DOHH2 (cell line): ENCODE measurements at regions not wholly inside any gene's neighbourhood (a gene's known extent, or its start where the extent isn't known, plus 50 kb on each side); places are given as distances from the start of the nearest gene placed in this dataset.

Experiments used
- EZH2phosphoT487 ChIP-seq: fragments of 200-600 bp; sonication (generic); IDR thresholded peaks from 2 replicates; pipeline ENCODE4 v1.6.1; 2017; ENCODE audit warnings: borderline replicate concordance, mild to moderate bottlenecking, antibody characterized with exemption, low read length, moderate library complexity, mixed read lengths
- TF ChIP-seq, protein P1 (sequence below): fragments of 200-600 bp; sonication (generic); IDR thresholded peaks from one replicate; pipeline ENCODE4 v1.5.1; 2014; ENCODE audit warnings: antibody characterized with exemption, mild to moderate bottlenecking, low read depth, low read length; ENCODE audit not compliant: poor library complexity, severe bottlenecking

DNA sequence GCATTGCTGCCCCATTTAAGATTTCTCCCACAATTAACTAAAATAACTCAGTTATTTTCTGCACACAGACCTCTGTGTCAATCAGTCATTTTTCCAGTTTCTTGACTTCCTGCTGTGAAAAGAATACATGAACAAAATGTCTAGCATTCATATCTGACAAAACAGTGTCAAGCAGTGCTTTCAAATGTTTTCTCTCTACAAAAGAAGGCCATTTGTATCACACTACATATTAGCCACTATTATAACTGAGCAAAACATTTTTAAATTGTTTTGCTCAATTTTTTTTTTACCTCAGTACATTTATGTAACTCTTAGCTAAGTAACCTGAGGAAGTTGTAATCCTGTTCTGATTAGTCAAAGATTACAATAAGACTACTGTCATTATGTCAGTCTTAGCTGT is 1498.5 kb upstream of the PRMT6 start:
- TF ChIP-seq, protein P1, sequence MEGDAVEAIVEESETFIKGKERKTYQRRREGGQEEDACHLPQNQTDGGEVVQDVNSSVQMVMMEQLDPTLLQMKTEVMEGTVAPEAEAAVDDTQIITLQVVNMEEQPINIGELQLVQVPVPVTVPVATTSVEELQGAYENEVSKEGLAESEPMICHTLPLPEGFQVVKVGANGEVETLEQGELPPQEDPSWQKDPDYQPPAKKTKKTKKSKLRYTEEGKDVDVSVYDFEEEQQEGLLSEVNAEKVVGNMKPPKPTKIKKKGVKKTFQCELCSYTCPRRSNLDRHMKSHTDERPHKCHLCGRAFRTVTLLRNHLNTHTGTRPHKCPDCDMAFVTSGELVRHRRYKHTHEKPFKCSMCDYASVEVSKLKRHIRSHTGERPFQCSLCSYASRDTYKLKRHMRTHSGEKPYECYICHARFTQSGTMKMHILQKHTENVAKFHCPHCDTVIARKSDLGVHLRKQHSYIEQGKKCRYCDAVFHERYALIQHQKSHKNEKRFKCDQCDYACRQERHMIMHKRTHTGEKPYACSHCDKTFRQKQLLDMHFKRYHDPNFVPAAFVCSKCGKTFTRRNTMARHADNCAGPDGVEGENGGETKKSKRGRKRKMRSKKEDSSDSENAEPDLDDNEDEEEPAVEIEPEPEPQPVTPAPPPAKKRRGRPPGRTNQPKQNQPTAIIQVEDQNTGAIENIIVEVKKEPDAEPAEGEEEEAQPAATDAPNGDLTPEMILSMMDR: no peak
- no peak for TF ChIP-seq EZH2phosphoT487
